Chondrocyte (in vitro differentiated cells): ENCODE measurements at regions not wholly inside any gene's neighbourhood (a gene's known extent, or its start where the extent isn't known, plus 50 kb on each side); places are given as distances from the start of the nearest gene placed in this dataset.

Source experiments
- DNase-seq: peaks from one replicate; pipeline ENCODE4 v3.0.0; 2021; ENCODE audit warnings: mixed read lengths, low spot score
- H3K27ac Mint-ChIP-seq: one replicate; pipeline ENCODE4 v1.8.0; 2021; ENCODE audit warnings: mild to moderate bottlenecking, moderate library complexity, mixed read lengths; ENCODE audit not compliant: unreplicated experiment
- H3K27me3 Mint-ChIP-seq: 2 replicates; pipeline ENCODE4 v1.8.0; 2021; ENCODE audit warnings: low read depth, mixed read lengths
- H3K36me3 Mint-ChIP-seq: 2 replicates; pipeline ENCODE4 v1.8.0; 2021; ENCODE audit warnings: low read depth, mixed read lengths
- H3K4me1 Mint-ChIP-seq: 2 replicates; pipeline ENCODE4 v1.8.0; 2021; ENCODE audit warnings: low read depth, mild to moderate bottlenecking, mixed read lengths
- H3K4me3 Mint-ChIP-seq: one replicate; pipeline ENCODE4 v1.8.0; 2021; ENCODE audit warnings: mild to moderate bottlenecking, moderate library complexity, mixed read lengths; ENCODE audit not compliant: unreplicated experiment
- H3K9me3 Mint-ChIP-seq: 2 replicates; pipeline ENCODE4 v1.8.0; 2021; ENCODE audit warnings: low read depth, mixed read lengths
- TF ChIP-seq, protein P1 (sequence below): fragments of 200-600 bp; sonication (generic); IDR thresholded peaks from 2 replicates; pipeline ENCODE4 v1.5.0; 2021; ENCODE audit warnings: antibody characterized with exemption, mild to moderate bottlenecking, moderate library complexity

- H3K27ac Mint-ChIP-seq = no peak overlapping the region
- no peaks in the 10 kb centered on the region for H3K9me3 Mint-ChIP-seq
- H3K4me3 Mint-ChIP-seq = no peak overlapping the region
- TF ChIP-seq, protein P1, sequence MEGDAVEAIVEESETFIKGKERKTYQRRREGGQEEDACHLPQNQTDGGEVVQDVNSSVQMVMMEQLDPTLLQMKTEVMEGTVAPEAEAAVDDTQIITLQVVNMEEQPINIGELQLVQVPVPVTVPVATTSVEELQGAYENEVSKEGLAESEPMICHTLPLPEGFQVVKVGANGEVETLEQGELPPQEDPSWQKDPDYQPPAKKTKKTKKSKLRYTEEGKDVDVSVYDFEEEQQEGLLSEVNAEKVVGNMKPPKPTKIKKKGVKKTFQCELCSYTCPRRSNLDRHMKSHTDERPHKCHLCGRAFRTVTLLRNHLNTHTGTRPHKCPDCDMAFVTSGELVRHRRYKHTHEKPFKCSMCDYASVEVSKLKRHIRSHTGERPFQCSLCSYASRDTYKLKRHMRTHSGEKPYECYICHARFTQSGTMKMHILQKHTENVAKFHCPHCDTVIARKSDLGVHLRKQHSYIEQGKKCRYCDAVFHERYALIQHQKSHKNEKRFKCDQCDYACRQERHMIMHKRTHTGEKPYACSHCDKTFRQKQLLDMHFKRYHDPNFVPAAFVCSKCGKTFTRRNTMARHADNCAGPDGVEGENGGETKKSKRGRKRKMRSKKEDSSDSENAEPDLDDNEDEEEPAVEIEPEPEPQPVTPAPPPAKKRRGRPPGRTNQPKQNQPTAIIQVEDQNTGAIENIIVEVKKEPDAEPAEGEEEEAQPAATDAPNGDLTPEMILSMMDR = no peak
- no peaks in the 10 kb centered on the region for H3K4me1 Mint-ChIP-seq
- peaks cover 27% of the 10 kb centered on the region for H3K27me3 Mint-ChIP-seq
- no peak for DNase-seq
- H3K36me3 Mint-ChIP-seq = no peaks in the 10 kb centered on the region
Measured at GRCh38 chr20:5484926-5485325, 125.9 kb downstream of the GPCPD1 start.

- Mint-ChIP-seq H3K9me3 (no peaks in the 10 kb centered on the region), H3K27ac (no peak overlapping the region), H3K36me3 (no peaks in the 10 kb centered on the region), H3K27me3 (peaks cover 25% of the 10 kb centered on the region), H3K4me3 (no peak overlapping the region), H3K4me1 (no peaks in the 10 kb centered on the region)
- no peak for DNase-seq
- TF ChIP-seq, protein P1 = no peak
Measured at GRCh38 chr20:5484346-5484745, 126.5 kb downstream of the GPCPD1 start.

- H3K27me3 Mint-ChIP-seq = peaks cover 24% of the 10 kb centered on the region
- H3K27ac Mint-ChIP-seq = no peak overlapping the region
- TF ChIP-seq, protein P1 = no peak
- no peak overlapping the region for H3K4me3 Mint-ChIP-seq
- no peak for DNase-seq
- H3K4me1 Mint-ChIP-seq = no peaks in the 10 kb centered on the region
- no peaks in the 10 kb centered on the region for H3K36me3 Mint-ChIP-seq
- no peaks in the 10 kb centered on the region for H3K9me3 Mint-ChIP-seq
Measured at GRCh38 chr20:5482791-5483190, 128.0 kb downstream of the GPCPD1 start.

GRCh38 chr20:5481872-5482271, 128.9 kb downstream of the GPCPD1 start:
- Mint-ChIP-seq H3K4me1 (no peaks in the 10 kb centered on the region), H3K36me3 (no peaks in the 10 kb centered on the region), H3K27ac (no peak overlapping the region), H3K9me3 (no peaks in the 10 kb centered on the region), H3K27me3 (peaks cover 21% of the 10 kb centered on the region), H3K4me3 (no peak overlapping the region)
- no peak for DNase-seq
- TF ChIP-seq, protein P1 = no peak

DNA sequence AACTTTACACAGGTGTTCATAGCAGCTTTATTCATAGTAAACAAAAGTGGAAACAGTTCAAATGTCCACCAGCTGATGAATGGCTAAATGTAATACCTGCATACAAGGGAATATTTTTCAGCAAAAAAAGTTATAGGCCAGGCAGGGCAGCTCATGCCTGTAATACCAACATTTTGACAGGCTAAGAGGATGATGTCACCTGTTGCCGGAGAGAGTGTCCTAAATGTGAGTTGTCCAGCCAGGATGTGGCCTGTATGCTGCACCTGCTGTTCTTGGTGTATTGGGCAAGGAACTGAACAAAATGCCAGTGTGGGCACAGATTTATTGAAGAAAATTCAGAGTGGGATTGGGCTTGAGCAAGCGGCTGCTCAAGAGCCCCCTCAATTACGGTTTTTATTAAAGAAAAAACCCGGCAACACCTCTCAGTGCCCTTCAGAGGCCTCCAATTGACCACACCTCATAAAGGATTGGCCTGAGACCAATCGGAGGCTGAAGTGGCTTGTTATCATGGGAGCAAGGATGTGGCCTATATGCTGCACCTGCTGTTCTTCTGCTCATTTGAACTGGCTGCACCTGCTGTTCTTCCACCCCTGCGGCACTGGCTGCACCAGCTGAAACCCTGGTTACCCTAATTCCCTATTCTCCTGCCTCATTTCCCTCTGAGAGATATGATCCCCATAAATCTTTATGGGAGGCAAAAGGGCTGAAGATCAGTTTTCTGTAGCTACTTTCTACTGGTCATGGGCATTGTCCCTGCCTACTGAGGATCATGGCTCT, 129.8 kb downstream of the GPCPD1 start:
- H3K27ac Mint-ChIP-seq = no peak overlapping the region
- H3K4me1 Mint-ChIP-seq = no peaks in the 10 kb centered on the region
- TF ChIP-seq, protein P1 = no peak
- no peaks in the 10 kb centered on the region for H3K36me3 Mint-ChIP-seq
- H3K4me3 Mint-ChIP-seq = no peak overlapping the region
- DNase-seq = no peak
- H3K9me3 Mint-ChIP-seq = no peaks in the 10 kb centered on the region
- H3K27me3 Mint-ChIP-seq = peaks cover 18% of the 10 kb centered on the region
